ENCODE measurements at regions not wholly inside any gene's neighbourhood (a gene's known extent, or its start where the extent isn't known, plus 50 kb on each side); places are given as distances from the start of the nearest gene placed in this dataset.

- Histone ChIP-seq H3K9ac (ENCODE audit: control insufficient read depth, extremely low read depth, insufficient read depth, low read length) (no peak overlapping the region), H3K9me3 (ENCODE audit: control insufficient read depth, low read depth, low read length) (no peaks in the 10 kb centered on the region), H3K27ac (ENCODE audit: control insufficient read depth, insufficient read depth, low read length) (no peak overlapping the region), H3K4me3 (ENCODE audit: control insufficient read depth in 2 of 3, extremely low read depth in 1 of 3, insufficient read depth in 2 of 3, low read depth in 1 of 3, low read length in 3 of 3) (no peak overlapping the region), H2AFZ (ENCODE audit: control insufficient read depth, low read length) (no peak overlapping the region), H3K79me2 (ENCODE audit: control insufficient read depth, insufficient read depth, low read length) (no peaks in the 10 kb centered on the region), H3K36me3 (ENCODE audit: control insufficient read depth in 2 of 2, extremely low read depth in 1 of 2, insufficient read depth in 2 of 2, low read length in 2 of 2) (no peaks in the 10 kb centered on the region), H4K20me1 (ENCODE audit: control insufficient read depth, extremely low read depth, insufficient read depth, low read length) (no peaks in the 10 kb centered on the region), H3K27me3 (ENCODE audit: control insufficient read depth, extremely low read depth, insufficient read depth, low read length) (no peaks in the 10 kb centered on the region), H3K9me1 (ENCODE audit: control insufficient read depth, extremely low read depth, insufficient read depth, low read length) (no peaks in the 10 kb centered on the region), H3K4me1 (ENCODE audit: control insufficient read depth, extremely low read depth, insufficient read depth, low read length) (no peaks in the 10 kb centered on the region), H3K4me2 (ENCODE audit: control insufficient read depth, extremely low read depth, insufficient read depth, low read depth, low read length) (no peak overlapping the region)
- FAIRE-seq (no peak), DNase-seq (ENCODE audit: low read depth, low spot score) (no peak)
- TF ChIP-seq EZH2 (IDR thresholded peaks at IDR 0.05; ENCODE audit: low read length): no peak
- no peak for TF ChIP-seq CTCF (optimal IDR thresholded peaks at IDR 0.05 in 1 of 3, IDR thresholded peaks at IDR 0.05 in 1 of 3, conservative IDR thresholded peaks at IDR 0.05 in 1 of 3; ENCODE audit: extremely low read depth in 1 of 3, insufficient read depth in 2 of 3, low read length in 3 of 3)
- dilution Hi-C loops (cut with MboI; ENCODE audit: extremely low pct_ligation_motif_present, low sequenced_read_pairs): no loop called here
Measured at GRCh38 chr11:96893988-96894387, 504.2 kb downstream of the JRKL start.

GRCh38 chr11:96894587-96894986 is 504.8 kb downstream of the JRKL start:
- Histone ChIP-seq H2AFZ (ENCODE audit: control insufficient read depth, low read length) (no peak overlapping the region), H3K4me3 (ENCODE audit: control insufficient read depth in 2 of 3, extremely low read depth in 1 of 3, insufficient read depth in 2 of 3, low read depth in 1 of 3, low read length in 3 of 3) (no peak overlapping the region), H3K9me1 (ENCODE audit: control insufficient read depth, extremely low read depth, insufficient read depth, low read length) (no peaks in the 10 kb centered on the region), H3K36me3 (ENCODE audit: control insufficient read depth in 2 of 2, extremely low read depth in 1 of 2, insufficient read depth in 2 of 2, low read length in 2 of 2) (no peaks in the 10 kb centered on the region), H3K4me1 (ENCODE audit: control insufficient read depth, extremely low read depth, insufficient read depth, low read length) (no peaks in the 10 kb centered on the region), H3K9me3 (ENCODE audit: control insufficient read depth, low read depth, low read length) (no peaks in the 10 kb centered on the region), H3K4me2 (ENCODE audit: control insufficient read depth, extremely low read depth, insufficient read depth, low read depth, low read length) (no peak overlapping the region), H4K20me1 (ENCODE audit: control insufficient read depth, extremely low read depth, insufficient read depth, low read length) (no peaks in the 10 kb centered on the region), H3K27me3 (ENCODE audit: control insufficient read depth, extremely low read depth, insufficient read depth, low read length) (no peaks in the 10 kb centered on the region), H3K79me2 (ENCODE audit: control insufficient read depth, insufficient read depth, low read length) (no peaks in the 10 kb centered on the region), H3K9ac (ENCODE audit: control insufficient read depth, extremely low read depth, insufficient read depth, low read length) (no peak overlapping the region), H3K27ac (ENCODE audit: control insufficient read depth, insufficient read depth, low read length) (no peak overlapping the region)
- TF ChIP-seq CTCF (optimal IDR thresholded peaks at IDR 0.05 in 1 of 3, IDR thresholded peaks at IDR 0.05 in 1 of 3, conservative IDR thresholded peaks at IDR 0.05 in 1 of 3; ENCODE audit: extremely low read depth in 1 of 3, insufficient read depth in 2 of 3, low read length in 3 of 3): no peak
- TF ChIP-seq EZH2 (IDR thresholded peaks at IDR 0.05; ENCODE audit: low read length): no peak
- FAIRE-seq (no peak), DNase-seq (ENCODE audit: low read depth, low spot score) (no peak)
- dilution Hi-C loops (cut with MboI; ENCODE audit: extremely low pct_ligation_motif_present, low sequenced_read_pairs): no loop called here
